Loucy (cell line): ENCODE measurements at regions not wholly inside any gene's neighbourhood (a gene's known extent, or its start where the extent isn't known, plus 50 kb on each side); places are given as distances from the start of the nearest gene placed in this dataset.

Experiments used
- CTCF ChIP-seq: fragments of 200-600 bp; sonication (generic); conservative IDR thresholded peaks from 2 replicates; pipeline ENCODE4 v1.5.1; 2014; ENCODE audit warnings: mild to moderate bottlenecking, antibody characterized with exemption, low read length
- EZH2phosphoT487 ChIP-seq: fragments of 200-600 bp; IDR thresholded peaks from 2 replicates; pipeline ENCODE4 v1.6.1; 2018; ENCODE audit warnings: antibody characterized with exemption, mild to moderate bottlenecking, moderate library complexity, borderline replicate concordance

GRCh38 chr3:193016437-193016901, 98.8 kb upstream of the MB21D2 start:
- no peak for TF ChIP-seq CTCF
- TF ChIP-seq EZH2phosphoT487: no peak
